ENCODE measurements at regions not wholly inside any gene's neighbourhood (a gene's known extent, or its start where the extent isn't known, plus 50 kb on each side); places are given as distances from the start of the nearest gene placed in this dataset.

DNA sequence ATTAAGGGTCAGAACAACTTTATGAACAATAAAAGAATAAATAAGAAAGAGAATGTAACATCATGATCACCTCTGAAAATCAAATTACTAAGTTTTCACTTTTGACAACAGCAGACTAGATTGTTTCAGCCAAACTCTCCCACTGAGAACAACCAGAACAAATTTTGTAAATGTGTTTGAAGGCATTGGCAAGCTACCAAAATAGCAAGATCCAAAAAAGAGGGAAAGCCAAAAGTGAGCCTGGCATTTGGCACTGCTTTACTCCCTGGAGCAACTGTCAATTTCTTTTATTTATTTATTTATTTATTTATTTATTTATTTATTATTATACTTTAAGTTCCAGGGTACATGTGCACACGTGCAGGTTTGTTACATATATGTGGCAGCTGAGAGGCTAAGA lies 67.2 kb downstream of the CFAP44 start:
- TF ChIP-seq, protein P1, sequence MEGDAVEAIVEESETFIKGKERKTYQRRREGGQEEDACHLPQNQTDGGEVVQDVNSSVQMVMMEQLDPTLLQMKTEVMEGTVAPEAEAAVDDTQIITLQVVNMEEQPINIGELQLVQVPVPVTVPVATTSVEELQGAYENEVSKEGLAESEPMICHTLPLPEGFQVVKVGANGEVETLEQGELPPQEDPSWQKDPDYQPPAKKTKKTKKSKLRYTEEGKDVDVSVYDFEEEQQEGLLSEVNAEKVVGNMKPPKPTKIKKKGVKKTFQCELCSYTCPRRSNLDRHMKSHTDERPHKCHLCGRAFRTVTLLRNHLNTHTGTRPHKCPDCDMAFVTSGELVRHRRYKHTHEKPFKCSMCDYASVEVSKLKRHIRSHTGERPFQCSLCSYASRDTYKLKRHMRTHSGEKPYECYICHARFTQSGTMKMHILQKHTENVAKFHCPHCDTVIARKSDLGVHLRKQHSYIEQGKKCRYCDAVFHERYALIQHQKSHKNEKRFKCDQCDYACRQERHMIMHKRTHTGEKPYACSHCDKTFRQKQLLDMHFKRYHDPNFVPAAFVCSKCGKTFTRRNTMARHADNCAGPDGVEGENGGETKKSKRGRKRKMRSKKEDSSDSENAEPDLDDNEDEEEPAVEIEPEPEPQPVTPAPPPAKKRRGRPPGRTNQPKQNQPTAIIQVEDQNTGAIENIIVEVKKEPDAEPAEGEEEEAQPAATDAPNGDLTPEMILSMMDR (conservative IDR thresholded peaks at IDR 0.05 in 1 of 2, IDR thresholded peaks at IDR 0.05 in 1 of 2; ENCODE audit: extremely low read depth in 1 of 2, insufficient read depth in 1 of 2, low read depth in 1 of 2, low read length in 2 of 2), result no peak
- no peak for TF ChIP-seq EZH2 (IDR thresholded peaks at IDR 0.05; ENCODE audit: borderline replicate concordance, low read length)

Measured in mammary epithelial cell (primary cell).